Smooth muscle cell (in vitro differentiated cells): ENCODE measurements at regions not wholly inside any gene's neighbourhood (a gene's known extent, or its start where the extent isn't known, plus 50 kb on each side); places are given as distances from the start of the nearest gene placed in this dataset.

Experiments
- DNase-seq: peaks from one replicate; lab custom pipeline; 2025; ENCODE audit not compliant: unreplicated experiment; lab: John Stamatoyannopoulos, UW
- H2AFZ ChIP-seq: fragments of 200-600 bp; sonication (generic); 2 replicates; pipeline ENCODE4 v1.6.0; 2016; ENCODE audit warnings: antibody characterized with exemption, low read depth, mild to moderate bottlenecking
- H3F3A ChIP-seq: fragments of 200-600 bp; sonication (generic); 2 replicates; pipeline ENCODE4 v1.6.0; 2017; ENCODE audit warnings: antibody characterized with exemption, low read depth
- H3K27ac ChIP-seq: fragments of 200-600 bp; sonication (generic); 2 replicates; pipeline ENCODE4 v1.5.1; 2016; ENCODE audit warnings: low read depth, mild to moderate bottlenecking
- H3K27me3 ChIP-seq: fragments of 200-600 bp; sonication (generic); 2 replicates; pipeline ENCODE4 v1.6.1; 2016; ENCODE audit warnings: low read depth, mild to moderate bottlenecking
- H3K36me3 ChIP-seq: fragments of 200-600 bp; sonication (generic); 2 replicates; pipeline ENCODE4 v1.5.1; 2016; ENCODE audit warnings: low read depth
- H3K4me1 ChIP-seq: fragments of 200-600 bp; sonication (generic); 2 replicates; pipeline ENCODE4 v1.5.1; 2016; ENCODE audit warnings: low read depth
- H3K4me2 ChIP-seq: fragments of 200-600 bp; sonication (generic); 2 replicates; pipeline ENCODE4 v1.6.0; 2016; ENCODE audit warnings: mild to moderate bottlenecking
- H3K4me3 ChIP-seq: fragments of 200-600 bp; sonication (generic); 2 replicates; pipeline ENCODE4 v1.5.1; 2016; ENCODE audit warnings: mild to moderate bottlenecking
- H3K79me2 ChIP-seq: fragments of 200-600 bp; sonication (generic); 2 replicates; pipeline ENCODE4 v1.6.0; 2016; ENCODE audit warnings: low read depth, mild to moderate bottlenecking
- H3K9ac ChIP-seq: fragments of 200-600 bp; sonication (generic); 2 replicates; pipeline ENCODE4 v1.6.0; 2016; ENCODE audit warnings: low read depth
- H3K9me3 ChIP-seq: fragments of 200-600 bp; sonication (generic); replicated peaks from 2 replicates; pipeline ENCODE4 v1.5.1; 2016; ENCODE audit warnings: low read depth
- H4K20me1 ChIP-seq: fragments of 200-600 bp; sonication (generic); 2 replicates; pipeline ENCODE4 v1.6.0; 2016; ENCODE audit warnings: low read depth
- CTCF ChIP-seq: fragments of 200-600 bp; sonication (generic); IDR thresholded peaks from 2 replicates; pipeline ENCODE4 v1.5.1; 2017; ENCODE audit warnings: borderline replicate concordance, mild to moderate bottlenecking, antibody characterized with exemption; ENCODE audit not compliant: insufficient read depth, poor library complexity, severe bottlenecking
- WGBS: methylation state at CpG from one replicate; pipeline ENCODE4 v1.1.7; 2016; ENCODE audit warnings: low lambda C conversion rate; 5-methylcytosine and 5-hydroxymethylcytosine counted together

DNA sequence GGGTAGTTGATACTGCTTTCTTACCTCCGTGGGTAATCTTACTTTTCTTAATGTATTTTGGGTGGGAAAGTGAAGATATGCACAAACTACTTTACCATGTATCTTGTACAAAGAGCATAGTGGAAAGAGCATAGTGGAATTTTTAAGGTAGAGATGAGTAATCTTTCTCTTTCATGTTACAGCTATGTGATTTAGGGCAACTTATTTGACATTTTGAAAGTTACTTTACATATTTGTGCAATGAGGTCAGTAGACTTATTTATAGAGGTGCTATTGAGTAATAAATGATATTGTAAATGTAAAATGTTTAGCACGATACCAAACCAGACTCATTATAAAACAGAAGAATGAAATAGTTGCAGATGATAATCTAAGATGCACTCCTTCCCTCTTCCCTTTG is 351.2 kb downstream of the TRAM1L1 start:
- H3F3A ChIP-seq: no peaks in the 10 kb centered on the region
- no peak overlapping the region for H3K4me3 ChIP-seq
- no peaks in the 10 kb centered on the region for H3K4me1 ChIP-seq
- no peak overlapping the region for H3K27ac ChIP-seq
- H4K20me1 ChIP-seq: no peaks in the 10 kb centered on the region
- H3K79me2 ChIP-seq: no peaks in the 10 kb centered on the region
- no peak for TF ChIP-seq CTCF
- H3K9me3 ChIP-seq: no peaks in the 10 kb centered on the region
- no peak overlapping the region for H3K9ac ChIP-seq
- H3K4me2 ChIP-seq: no peak overlapping the region
- WGBS: 86% methylated on average over 2 of the region's 2 CpGs
- H3K36me3 ChIP-seq: no peaks in the 10 kb centered on the region
- H3K27me3 ChIP-seq: no peaks in the 10 kb centered on the region
- DNase-seq: no peak
- H2AFZ ChIP-seq: no peak overlapping the region

DNA sequence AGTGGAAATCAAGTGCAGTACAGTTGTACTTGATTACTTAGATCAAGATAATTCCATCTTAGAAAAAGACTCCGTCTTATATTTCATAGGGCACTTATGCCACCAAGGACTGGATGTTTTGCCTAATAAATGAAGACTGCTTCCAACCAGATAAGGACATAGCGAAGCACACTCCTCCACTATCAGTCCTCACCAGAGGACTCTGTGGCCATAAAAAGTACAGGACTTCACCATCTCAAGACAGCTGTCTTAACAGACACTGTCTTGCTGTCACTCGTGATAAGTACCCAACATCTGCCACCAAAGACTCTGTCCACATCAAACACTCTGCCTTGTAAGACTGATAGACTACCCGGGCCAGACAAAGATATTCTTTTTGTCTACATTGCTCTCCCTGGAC is 352.0 kb downstream of the TRAM1L1 start:
- DNase-seq: no peak
- no peaks in the 10 kb centered on the region for H4K20me1 ChIP-seq
- 44% methylated on average over 4 of the region's 4 CpGs for WGBS
- H3K27me3 ChIP-seq: no peaks in the 10 kb centered on the region
- H2AFZ ChIP-seq: no peak overlapping the region
- no peaks in the 10 kb centered on the region for H3K4me1 ChIP-seq
- no peaks in the 10 kb centered on the region for H3K79me2 ChIP-seq
- H3K9me3 ChIP-seq: no peaks in the 10 kb centered on the region
- TF ChIP-seq CTCF: no peak
- no peaks in the 10 kb centered on the region for H3K36me3 ChIP-seq
- H3K9ac ChIP-seq: no peak overlapping the region
- no peak overlapping the region for H3K4me3 ChIP-seq
- H3K27ac ChIP-seq: no peak overlapping the region
- H3F3A ChIP-seq: no peaks in the 10 kb centered on the region
- H3K4me2 ChIP-seq: no peak overlapping the region

DNA sequence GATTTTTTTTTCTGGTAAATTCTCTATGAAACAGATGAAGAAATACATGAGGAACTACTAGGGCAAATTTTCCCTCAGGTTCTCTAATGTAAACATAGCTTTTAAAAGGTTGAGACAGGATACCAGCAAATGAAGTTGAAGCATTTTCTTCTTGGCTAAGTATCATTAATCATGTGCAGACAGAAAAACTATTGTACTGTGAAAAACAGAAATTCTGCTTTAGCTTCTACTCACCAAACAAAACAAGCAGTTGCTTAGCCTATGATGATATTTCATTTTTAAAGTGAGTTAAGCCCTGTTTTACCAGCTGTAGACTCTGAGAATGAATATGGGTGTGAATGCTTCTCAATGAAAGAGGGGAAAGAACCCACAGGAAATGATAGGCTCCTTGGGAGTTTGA is 358.9 kb downstream of the TRAM1L1 start:
- H4K20me1 ChIP-seq: no peaks in the 10 kb centered on the region
- no peak for DNase-seq
- no peak overlapping the region for H2AFZ ChIP-seq
- TF ChIP-seq CTCF: no peak
- no peak overlapping the region for H3K27ac ChIP-seq
- no peaks in the 10 kb centered on the region for H3K9me3 ChIP-seq
- no peak overlapping the region for H3K9ac ChIP-seq
- no peaks in the 10 kb centered on the region for H3K4me1 ChIP-seq
- no peaks in the 10 kb centered on the region for H3K36me3 ChIP-seq
- no peak overlapping the region for H3K4me3 ChIP-seq
- H3K79me2 ChIP-seq: no peaks in the 10 kb centered on the region
- no peaks in the 10 kb centered on the region for H3F3A ChIP-seq
- H3K27me3 ChIP-seq: no peaks in the 10 kb centered on the region
- H3K4me2 ChIP-seq: no peak overlapping the region

DNA sequence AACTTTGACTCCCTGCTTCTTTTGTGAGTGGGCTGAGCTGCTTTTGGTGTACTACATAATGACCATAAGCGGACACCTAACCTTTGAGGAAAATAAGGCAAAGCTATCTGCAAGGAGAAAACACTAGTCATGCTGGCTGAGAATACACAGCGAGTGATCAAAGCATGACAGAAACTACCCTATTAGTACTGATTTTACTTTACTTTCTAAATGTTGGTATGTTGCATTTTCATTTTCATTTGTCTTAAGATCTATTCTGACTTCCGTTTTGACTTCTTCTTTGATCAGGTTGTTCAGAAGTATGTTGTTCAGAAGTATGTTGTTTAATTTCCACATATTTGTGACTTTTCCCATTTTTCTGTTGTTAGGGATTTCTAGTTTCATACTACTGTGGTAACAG is 361.1 kb downstream of the TRAM1L1 start:
- Histone ChIP-seq H3K79me2 (no peaks in the 10 kb centered on the region), H3K4me1 (no peaks in the 10 kb centered on the region), H4K20me1 (no peaks in the 10 kb centered on the region), H3F3A (no peaks in the 10 kb centered on the region), H2AFZ (no peak overlapping the region), H3K9me3 (no peaks in the 10 kb centered on the region), H3K9ac (no peak overlapping the region), H3K27ac (no peak overlapping the region), H3K4me3 (no peak overlapping the region), H3K36me3 (no peaks in the 10 kb centered on the region), H3K4me2 (no peak overlapping the region), H3K27me3 (no peaks in the 10 kb centered on the region)
- no peak for DNase-seq
- no peak for TF ChIP-seq CTCF
- WGBS: 90% methylated on average over 3 of the region's 3 CpGs
